Mesenchymal stem cell (in vitro differentiated cells and primary cell): ENCODE measurements at regions not wholly inside any gene's neighbourhood (a gene's known extent, or its start where the extent isn't known, plus 50 kb on each side); places are given as distances from the start of the nearest gene placed in this dataset.

Experiments used
- DNase-seq: peaks from one replicate; pipeline ENCODE4 v3.0.0-alpha.2; 2013
- H2AFZ ChIP-seq: one replicate; pipeline ENCODE4 v1.6.1; 2013; ENCODE audit warnings: low read depth, mild to moderate bottlenecking, control low read depth, inconsistent platforms, low read length, moderate library complexity
- H2AK5ac ChIP-seq: 2 replicates; pipeline ENCODE4 v1.6.1; 2013; ENCODE audit warnings: low read length, moderate library complexity, mild to moderate bottlenecking, inconsistent platforms; ENCODE audit not compliant: severe bottlenecking
- H2BK120ac ChIP-seq: one replicate; pipeline ENCODE4 v1.6.1; 2013; ENCODE audit warnings: low read depth, mild to moderate bottlenecking, inconsistent platforms, low read length, moderate library complexity
- H2BK12ac ChIP-seq, 2 experiments: one replicate each; pipeline ENCODE4 v1.6.1; 2013; ENCODE audit warnings: inconsistent platforms in 2 of 2, low read length in 2 of 2, mild to moderate bottlenecking in 2 of 2, moderate library complexity in 2 of 2, control low read depth in 1 of 2
- H2BK15ac ChIP-seq: one replicate; pipeline ENCODE4 v1.6.1; 2013; ENCODE audit warnings: mild to moderate bottlenecking, low read depth, inconsistent platforms; ENCODE audit not compliant: poor library complexity, severe bottlenecking
- H2BK5ac ChIP-seq: 2 replicates; pipeline ENCODE4 v1.6.1; 2013; ENCODE audit warnings: low read depth, mild to moderate bottlenecking, low read length, control low read depth, inconsistent platforms; ENCODE audit not compliant: poor library complexity, severe bottlenecking
- H3K14ac ChIP-seq, 2 experiments: one replicate each; pipeline ENCODE4 v1.6.1; 2013; ENCODE audit warnings: inconsistent platforms in 2 of 2, low read length in 2 of 2, control low read depth in 1 of 2, mild to moderate bottlenecking in 1 of 2, moderate library complexity in 1 of 2
- H3K18ac ChIP-seq, 2 experiments: one replicate each; pipeline ENCODE4 v1.6.1; 2013; ENCODE audit warnings: inconsistent platforms in 2 of 2, low read length in 2 of 2, control low read depth in 1 of 2, low read depth in 1 of 2, mild to moderate bottlenecking in 1 of 2
- H3K23ac ChIP-seq, 2 experiments: one replicate each; pipeline ENCODE4 v1.6.1; 2013; ENCODE audit warnings: inconsistent platforms in 2 of 2, low read length in 2 of 2, mild to moderate bottlenecking in 2 of 2, moderate library complexity in 2 of 2, control low read depth in 1 of 2
- H3K27ac ChIP-seq: 2 replicates; pipeline ENCODE4 v1.5.1; 2013; ENCODE audit warnings: mild to moderate bottlenecking, moderate library complexity, low read length, control low read depth, inconsistent platforms; ENCODE audit not compliant: poor library complexity, severe bottlenecking
- H3K27me3 ChIP-seq, 2 experiments: 2 replicates each; pipeline versions ENCODE4 v1.6.1 to v1.7.0; 2013; ENCODE audit warnings: low read length in 2 of 2, mild to moderate bottlenecking in 2 of 2, moderate library complexity in 2 of 2, control low read depth in 1 of 2, inconsistent platforms in 1 of 2; ENCODE audit not compliant: control insufficient read depth in 1 of 2, insufficient read depth in 1 of 2
- H3K36me3 ChIP-seq, 2 experiments: 2 replicates each; pipeline versions ENCODE4 v1.6.1 to v1.7.0; 2013; ENCODE audit warnings: low read length in 2 of 2, control low read depth in 1 of 2, inconsistent platforms in 1 of 2, low read depth in 1 of 2, mild to moderate bottlenecking in 1 of 2; ENCODE audit not compliant: insufficient read depth in 2 of 2, control insufficient read depth in 1 of 2
- H3K4ac ChIP-seq, 2 experiments: one replicate each; pipeline ENCODE4 v1.6.1; 2013; ENCODE audit warnings: inconsistent platforms in 2 of 2, low read length in 2 of 2, mild to moderate bottlenecking in 2 of 2, moderate library complexity in 2 of 2, control low read depth in 1 of 2, low read depth in 1 of 2
- H3K4me1 ChIP-seq: 2 replicates; pipeline ENCODE4 v1.6.1; 2013; ENCODE audit warnings: low read depth, low read length, control low read depth; ENCODE audit not compliant: control insufficient read depth, insufficient read depth
- H3K4me2 ChIP-seq: 2 replicates; pipeline ENCODE4 v1.6.1; 2013; ENCODE audit warnings: low read length, mild to moderate bottlenecking, inconsistent platforms; ENCODE audit not compliant: poor library complexity, severe bottlenecking
- H3K4me3 ChIP-seq, 2 experiments: 2 replicates each; pipeline versions ENCODE4 v1.5.1 to v1.7.0; 2013; ENCODE audit warnings: low read length in 2 of 2, mild to moderate bottlenecking in 2 of 2, control low read depth in 1 of 2, low read depth in 1 of 2; ENCODE audit not compliant: insufficient read depth in 1 of 2
- H3K79me1 ChIP-seq: replicated peaks from 2 replicates; pipeline ENCODE4 v1.6.1; 2013; ENCODE audit warnings: mild to moderate bottlenecking, control low read depth, low read length, inconsistent platforms; ENCODE audit not compliant: poor library complexity, severe bottlenecking
- H3K9ac ChIP-seq: 2 replicates; pipeline ENCODE4 v1.7.0; 2013; ENCODE audit warnings: mild to moderate bottlenecking, low read length, moderate library complexity
- H3K9me3 ChIP-seq: 2 replicates; pipeline ENCODE4 v1.7.0; 2013; ENCODE audit warnings: mild to moderate bottlenecking, low read length; ENCODE audit not compliant: control insufficient read depth
- H4K8ac ChIP-seq: one replicate; pipeline ENCODE4 v1.6.1; 2013; ENCODE audit warnings: inconsistent platforms, mild to moderate bottlenecking, low read length, moderate library complexity
- H4K91ac ChIP-seq: one replicate; pipeline ENCODE4 v1.6.1; 2013; ENCODE audit warnings: mild to moderate bottlenecking, low read length, inconsistent platforms
- WGBS: methylation state at CpG from one replicate; pipeline ENCODE4 v1.1.7; 2013; ENCODE audit warnings: mixed read lengths; 5-methylcytosine and 5-hydroxymethylcytosine counted together

DNA sequence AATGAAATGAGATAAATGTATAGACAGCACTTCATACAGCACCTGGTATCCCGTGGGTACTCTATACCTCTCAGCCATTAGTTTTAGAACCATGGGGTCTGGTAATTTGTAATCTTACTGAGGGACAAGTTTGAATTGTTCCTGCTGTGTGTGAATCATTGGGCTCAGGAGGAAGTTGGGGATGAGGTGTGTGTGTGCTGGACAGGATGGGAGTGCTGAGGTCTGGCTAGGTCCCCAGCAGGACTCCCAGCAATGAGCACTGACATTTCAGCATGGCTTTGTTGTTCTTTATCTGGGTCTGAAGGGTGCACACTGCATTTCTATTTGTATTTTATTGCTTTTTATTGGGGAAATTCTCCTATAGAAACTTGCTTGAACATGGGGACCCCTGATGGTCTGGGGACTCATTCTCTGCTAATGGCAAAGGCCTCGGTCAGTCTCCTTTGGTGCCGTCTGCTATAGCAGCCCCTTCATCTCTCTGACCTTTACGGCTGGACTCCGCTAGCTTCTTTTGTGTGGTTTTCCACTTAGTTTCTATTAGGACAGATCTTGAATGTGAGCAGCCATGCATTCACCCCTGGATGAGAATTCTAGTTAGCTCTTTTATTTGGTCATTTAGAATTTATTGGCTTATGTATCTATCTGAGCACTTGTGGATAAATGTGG, 98.1 kb downstream of the SREK1 start:
- H3K79me1 ChIP-seq, result no peaks in the 10 kb centered on the region
- no peaks in the 10 kb centered on the region for H3K36me3 ChIP-seq
- H3K27ac ChIP-seq, result no peak overlapping the region
- H3K14ac ChIP-seq, result no peak overlapping the region
- H3K27me3 ChIP-seq, result peaks cover 2 to 15% of the 10 kb centered on the region in 2 experiments
- no peak overlapping the region for H2BK120ac ChIP-seq
- no peak overlapping the region for H2BK12ac ChIP-seq
- H2BK5ac ChIP-seq, result no peak overlapping the region
- H3K4me1 ChIP-seq, result peaks cover 2% of the 10 kb centered on the region
- no peak overlapping the region for H3K9ac ChIP-seq
- no peak overlapping the region for H2AK5ac ChIP-seq
- no peak for DNase-seq
- no peak overlapping the region for H3K18ac ChIP-seq
- H3K9me3 ChIP-seq, result peaks cover 3% of the 10 kb centered on the region
- H3K4ac ChIP-seq, result no peak overlapping the region
- H4K91ac ChIP-seq, result no peak overlapping the region
- no peak overlapping the region for H3K4me2 ChIP-seq
- over 99% methylated on average over 4 of the region's 5 CpGs for WGBS
- no peak overlapping the region for H3K23ac ChIP-seq
- no peak overlapping the region for H2BK15ac ChIP-seq
- H3K4me3 ChIP-seq, result no peak overlapping the region
- H4K8ac ChIP-seq, result no peak overlapping the region
- no peak overlapping the region for H2AFZ ChIP-seq

DNA sequence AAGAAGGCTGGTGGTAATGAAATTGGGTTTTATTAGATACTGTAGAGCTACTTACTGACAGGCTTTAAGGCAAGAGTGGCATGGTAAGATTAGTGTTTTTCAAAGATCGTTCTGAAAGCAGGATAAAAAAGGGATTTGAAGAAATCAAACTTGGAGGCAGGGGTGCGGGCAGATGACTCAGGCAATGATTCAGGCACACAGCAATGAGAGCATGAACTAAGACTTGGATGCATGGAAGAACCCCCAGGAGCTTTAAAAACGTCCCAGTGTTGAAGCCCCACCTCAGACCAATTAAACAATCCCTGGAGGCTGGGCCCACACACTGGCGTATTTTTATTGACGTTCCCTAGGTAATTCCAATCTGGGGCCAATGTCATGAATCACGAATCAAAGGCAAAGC, 102.5 kb downstream of the SREK1 start:
- Histone ChIP-seq H2BK120ac (no peak overlapping the region), H2BK5ac (no peak overlapping the region), H3K9me3 (peaks cover 3% of the 10 kb centered on the region), H3K9ac (peak overlapping the region; percentile 48), H2BK12ac (no peak overlapping the region), H3K14ac (no peak overlapping the region), H3K4me2 (no peak overlapping the region), H3K79me1 (no peaks in the 10 kb centered on the region), H3K4ac (no peak overlapping the region), H3K27me3 (no peaks in the 10 kb centered on the region), H3K23ac (no peak overlapping the region), H2AK5ac (no peak overlapping the region), H2BK15ac (no peak overlapping the region), H3K18ac (no peak overlapping the region), H3K36me3 (no peaks in the 10 kb centered on the region), H4K8ac (no peak overlapping the region), H3K4me3 (peak overlapping the region in 1 of 2 experiments; percentile 33), H2AFZ (no peak overlapping the region), H3K4me1 (peaks cover 2% of the 10 kb centered on the region), H4K91ac (no peak overlapping the region), H3K27ac (no peak overlapping the region)
- peak; percentile 39 for DNase-seq
- WGBS, result 32% methylated on average over 6 of the region's 6 CpGs

DNA sequence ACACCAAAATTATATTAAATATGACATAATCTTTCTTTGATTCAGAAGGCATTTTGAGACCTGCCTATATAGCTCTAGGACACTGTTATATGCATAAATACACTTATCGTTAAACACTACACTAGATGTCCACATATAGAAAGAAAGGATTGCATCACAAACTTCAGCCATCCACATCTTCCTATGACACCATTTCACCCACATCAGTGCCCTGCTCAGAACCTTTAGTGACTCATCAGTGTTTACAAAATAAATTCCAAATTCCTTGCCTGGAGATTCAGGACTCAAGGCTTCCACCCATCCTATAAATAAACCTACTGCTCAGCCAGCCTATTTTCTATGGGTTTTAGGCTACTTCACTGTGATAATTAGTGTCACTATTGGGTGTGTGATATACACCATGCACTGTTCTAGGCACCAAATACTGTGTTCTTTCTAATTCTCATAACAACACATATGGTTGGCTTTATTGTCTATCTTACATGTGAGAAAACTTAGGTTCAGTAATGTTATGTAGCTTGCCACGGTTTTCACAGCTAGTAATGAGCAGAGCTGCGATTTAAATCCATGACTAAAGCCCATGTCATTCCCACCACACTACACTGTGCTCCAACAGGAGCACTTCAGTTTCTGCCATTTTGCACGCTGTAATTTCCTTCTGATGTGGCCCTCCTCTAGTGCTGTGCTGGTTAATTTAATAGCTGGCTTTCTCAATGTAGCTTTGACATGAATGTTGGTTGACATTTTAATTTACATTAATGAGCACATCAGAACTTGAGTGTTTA, 103.3 kb downstream of the SREK1 start:
- Histone ChIP-seq H3K4me3 (peak overlapping the region in 1 of 2 experiments; percentile 33), H3K79me1 (no peaks in the 10 kb centered on the region), H3K4me2 (no peak overlapping the region), H2BK15ac (no peak overlapping the region), H4K8ac (no peak overlapping the region), H3K4me1 (no peaks in the 10 kb centered on the region), H3K4ac (no peak overlapping the region), H3K36me3 (no peaks in the 10 kb centered on the region), H4K91ac (no peak overlapping the region), H3K9me3 (peaks cover 3% of the 10 kb centered on the region), H3K27me3 (no peaks in the 10 kb centered on the region), H3K9ac (peak overlapping the region; percentile 25), H2BK120ac (no peak overlapping the region), H2BK5ac (no peak overlapping the region), H3K23ac (no peak overlapping the region), H2AFZ (no peak overlapping the region), H3K27ac (no peak overlapping the region), H2AK5ac (no peak overlapping the region), H3K18ac (no peak overlapping the region), H3K14ac (no peak overlapping the region), H2BK12ac (no peak overlapping the region)
- 72% methylated on average over 4 of the region's 4 CpGs for WGBS
- peak; percentile 92 for DNase-seq

DNA sequence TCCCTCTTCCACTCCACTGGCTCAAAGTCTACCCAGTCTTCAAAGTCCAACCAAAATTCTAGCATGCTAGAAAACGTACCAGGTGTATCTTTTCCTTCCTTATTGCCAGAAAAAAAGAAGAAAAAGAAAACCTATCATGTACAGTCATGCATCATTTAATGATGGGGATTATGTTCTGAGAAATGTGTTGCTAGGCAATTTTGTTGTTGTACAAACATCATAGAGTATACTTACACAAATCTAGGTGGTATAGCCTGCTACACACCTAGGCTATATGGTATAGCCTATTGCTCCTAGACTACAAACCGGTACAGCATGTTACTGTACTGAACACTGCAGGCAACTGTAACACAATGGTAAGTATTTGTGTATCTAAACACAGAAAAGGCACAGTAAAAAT, 104.8 kb downstream of the SREK1 start:
- H2BK120ac ChIP-seq, result no peak overlapping the region
- H3K23ac ChIP-seq, result no peak overlapping the region
- no peak overlapping the region for H4K91ac ChIP-seq
- no peak overlapping the region for H3K4me2 ChIP-seq
- no peak overlapping the region for H3K27ac ChIP-seq
- no peak overlapping the region for H2BK15ac ChIP-seq
- 86% methylated on average over 1 of the region's 2 CpGs for WGBS
- no peak overlapping the region for H3K9ac ChIP-seq
- no peak overlapping the region for H3K4me3 ChIP-seq
- no peaks in the 10 kb centered on the region for H3K4me1 ChIP-seq
- H3K4ac ChIP-seq, result no peak overlapping the region
- no peak overlapping the region for H2BK5ac ChIP-seq
- H3K9me3 ChIP-seq, result peaks cover 3% of the 10 kb centered on the region
- H3K27me3 ChIP-seq, result no peaks in the 10 kb centered on the region
- no peak overlapping the region for H4K8ac ChIP-seq
- no peaks in the 10 kb centered on the region for H3K36me3 ChIP-seq
- DNase-seq, result no peak
- H2BK12ac ChIP-seq, result no peak overlapping the region
- no peak overlapping the region for H2AFZ ChIP-seq
- H3K18ac ChIP-seq, result no peak overlapping the region
- no peak overlapping the region for H2AK5ac ChIP-seq
- no peaks in the 10 kb centered on the region for H3K79me1 ChIP-seq
- H3K14ac ChIP-seq, result no peak overlapping the region
